Ectodermal cell (in vitro differentiated cells): ENCODE measurements at regions not wholly inside any gene's neighbourhood (a gene's known extent, or its start where the extent isn't known, plus 50 kb on each side); places are given as distances from the start of the nearest gene placed in this dataset.

Experiments
- H3K27ac ChIP-seq: 2 replicates; pipeline ENCODE4 v1.7.0; 2013; ENCODE audit warnings: mild to moderate bottlenecking, low read depth, low read length; ENCODE audit not compliant: insufficient read depth, poor library complexity, severe bottlenecking
- H3K27me3 ChIP-seq: 2 replicates; pipeline ENCODE4 v1.7.0; 2013; ENCODE audit warnings: mild to moderate bottlenecking, low read length; ENCODE audit not compliant: insufficient read depth, control insufficient read depth, poor library complexity, severe bottlenecking
- H3K36me3 ChIP-seq: one replicate; pipeline ENCODE4 v1.7.0; 2013; ENCODE audit warnings: low read length; ENCODE audit not compliant: control insufficient read depth, insufficient read depth
- H3K4me1 ChIP-seq: one replicate; pipeline ENCODE4 v1.7.0; 2013; ENCODE audit warnings: low read length; ENCODE audit not compliant: control insufficient read depth, insufficient read depth
- H3K4me3 ChIP-seq: 2 replicates; pipeline ENCODE4 v1.7.0; 2013; ENCODE audit warnings: low read depth, low read length, control low read depth; ENCODE audit not compliant: insufficient read depth
- H3K9me3 ChIP-seq: 2 replicates; pipeline ENCODE4 v1.7.0; 2013; ENCODE audit warnings: mild to moderate bottlenecking, low read length, moderate library complexity; ENCODE audit not compliant: control insufficient read depth
- WGBS, 2 experiments: methylation state at CpG; one replicate each; pipeline ENCODE4 v1.1.7; 2013; ENCODE audit warnings: missing lambda C conversion rate in 2 of 2; 5-methylcytosine and 5-hydroxymethylcytosine counted together

- Histone ChIP-seq H3K4me3 (no peak overlapping the region), H3K4me1 (peaks cover 13% of the 10 kb centered on the region), H3K9me3 (no peaks in the 10 kb centered on the region), H3K36me3 (no peaks in the 10 kb centered on the region), H3K27me3 (no peaks in the 10 kb centered on the region), H3K27ac (no peak overlapping the region)
- whole genome bisulfite sequencing, 2 experiments, result 80 to 88% methylated on average over 3 to 4 of the region's 4 CpGs
Measured at GRCh38 chr2:150609831-150610582, 122.5 kb upstream of the RND3 start.

DNA sequence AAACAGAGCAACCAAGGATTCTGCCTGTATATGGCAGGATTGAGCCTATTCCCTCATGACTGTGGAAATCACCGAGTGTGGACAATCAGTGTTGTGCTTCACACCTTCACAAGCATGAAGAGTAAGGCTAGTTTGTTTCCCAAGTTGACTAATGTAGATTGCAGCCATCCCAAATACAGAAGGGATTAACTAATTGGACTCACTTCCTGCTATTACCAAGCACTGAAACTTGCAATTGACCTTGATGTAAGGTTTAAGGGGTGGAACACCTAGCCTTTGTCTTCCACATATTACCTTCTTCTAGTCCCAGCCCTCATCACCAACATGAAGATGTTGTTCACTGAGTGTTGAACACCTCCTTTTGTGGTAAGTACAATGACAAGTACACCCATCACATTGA lies 120.9 kb upstream of the RND3 start:
- no peaks in the 10 kb centered on the region for H3K27me3 ChIP-seq
- H3K27ac ChIP-seq, result no peak overlapping the region
- peaks cover 13% of the 10 kb centered on the region for H3K4me1 ChIP-seq
- no peak overlapping the region for H3K4me3 ChIP-seq
- H3K36me3 ChIP-seq, result no peaks in the 10 kb centered on the region
- 85 to 100% methylated on average over 1 of the region's 1 CpG for WGBS, 2 experiments
- no peaks in the 10 kb centered on the region for H3K9me3 ChIP-seq

DNA sequence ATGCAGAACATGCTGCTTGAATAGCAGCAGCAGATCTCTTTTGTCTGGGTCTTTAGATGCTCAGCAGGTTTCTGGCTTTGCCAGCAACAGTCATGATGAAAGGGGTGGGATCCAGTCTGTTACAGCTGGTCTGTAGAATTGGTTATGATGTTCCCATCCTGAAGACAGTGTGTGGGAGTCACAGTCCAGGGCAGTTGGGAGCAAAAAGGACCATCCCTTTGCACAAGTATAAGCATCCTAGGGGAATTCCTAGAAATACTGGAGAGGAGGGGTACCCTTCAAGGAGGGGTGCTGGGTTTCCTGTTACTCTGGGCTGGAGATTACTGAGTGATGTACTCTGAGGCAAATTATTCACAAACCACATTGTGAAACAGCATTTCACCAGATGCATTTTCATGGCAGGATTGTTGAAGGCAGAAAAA lies 119.9 kb upstream of the RND3 start:
- Histone ChIP-seq H3K27me3 (no peaks in the 10 kb centered on the region), H3K4me1 (peaks cover 13% of the 10 kb centered on the region), H3K27ac (no peak overlapping the region), H3K36me3 (no peaks in the 10 kb centered on the region), H3K4me3 (no peak overlapping the region), H3K9me3 (no peaks in the 10 kb centered on the region)

DNA sequence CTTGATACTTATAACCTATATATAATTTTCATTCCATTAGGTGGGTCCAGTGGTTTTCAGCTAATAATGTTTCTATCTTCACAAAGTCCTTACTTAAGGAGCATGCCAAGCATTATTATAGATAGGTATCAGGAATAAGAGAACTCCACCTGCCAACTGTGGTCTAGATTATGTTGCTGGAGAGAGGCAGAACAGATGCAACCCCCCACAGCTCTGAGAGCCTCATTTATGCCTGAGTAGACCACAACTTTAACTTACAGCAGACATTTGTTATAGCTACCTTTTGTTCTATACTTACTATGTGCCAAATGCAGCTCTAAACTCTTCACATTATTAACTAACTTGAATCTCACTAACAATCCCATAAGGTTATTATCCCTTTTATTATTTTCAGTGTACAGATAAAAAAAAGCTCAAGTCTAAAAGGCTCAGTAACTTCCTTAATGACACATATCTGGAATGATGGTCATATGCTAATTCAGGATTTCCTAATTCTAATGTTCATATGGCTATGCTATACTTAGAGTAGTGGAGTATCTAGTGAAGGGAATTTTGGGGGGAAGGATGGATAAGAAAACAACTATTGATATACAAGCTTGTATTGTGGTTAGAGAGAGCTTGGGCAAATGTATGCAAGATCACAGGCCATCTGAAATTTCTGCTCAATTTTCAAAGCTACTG lies 119.1 kb upstream of the RND3 start:
- Histone ChIP-seq H3K27me3 (no peaks in the 10 kb centered on the region), H3K4me3 (no peak overlapping the region), H3K4me1 (peaks cover 13% of the 10 kb centered on the region), H3K36me3 (no peaks in the 10 kb centered on the region), H3K27ac (no peak overlapping the region), H3K9me3 (no peaks in the 10 kb centered on the region)

DNA sequence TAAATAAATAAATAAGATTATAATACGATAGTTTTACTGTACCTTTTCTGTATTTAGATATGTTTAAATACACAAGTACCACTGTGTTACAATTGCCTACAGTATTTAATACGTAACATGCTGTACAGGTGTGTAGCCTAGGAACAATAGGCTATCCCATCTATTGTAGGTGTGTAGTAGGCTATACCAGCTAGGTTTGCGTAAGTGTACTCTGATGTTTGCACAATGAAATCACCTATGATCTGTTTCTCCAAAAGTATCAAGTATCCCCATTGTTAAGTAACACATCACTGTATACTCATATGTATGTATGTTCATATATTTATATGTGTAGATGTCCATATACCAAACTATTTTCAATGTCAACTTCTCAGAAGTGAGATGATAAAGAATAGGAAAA lies 118.2 kb upstream of the RND3 start:
- Histone ChIP-seq H3K9me3 (no peaks in the 10 kb centered on the region), H3K27ac (no peak overlapping the region), H3K4me3 (no peak overlapping the region), H3K36me3 (no peaks in the 10 kb centered on the region), H3K4me1 (peaks cover 13% of the 10 kb centered on the region), H3K27me3 (no peaks in the 10 kb centered on the region)
- WGBS, 2 experiments, result 90 to 100% methylated on average over 2 of the region's 3 CpGs

GRCh38 chr2:150601280-150602038 lies 114.0 kb upstream of the RND3 start:
- WGBS, 2 experiments, result 92 to 97% methylated on average over 6 of the region's 6 CpGs
- H3K27me3 ChIP-seq, result no peaks in the 10 kb centered on the region
- no peak overlapping the region for H3K4me3 ChIP-seq
- H3K4me1 ChIP-seq, result peaks cover 3% of the 10 kb centered on the region
- H3K36me3 ChIP-seq, result no peaks in the 10 kb centered on the region
- no peak overlapping the region for H3K27ac ChIP-seq
- H3K9me3 ChIP-seq, result no peaks in the 10 kb centered on the region

DNA sequence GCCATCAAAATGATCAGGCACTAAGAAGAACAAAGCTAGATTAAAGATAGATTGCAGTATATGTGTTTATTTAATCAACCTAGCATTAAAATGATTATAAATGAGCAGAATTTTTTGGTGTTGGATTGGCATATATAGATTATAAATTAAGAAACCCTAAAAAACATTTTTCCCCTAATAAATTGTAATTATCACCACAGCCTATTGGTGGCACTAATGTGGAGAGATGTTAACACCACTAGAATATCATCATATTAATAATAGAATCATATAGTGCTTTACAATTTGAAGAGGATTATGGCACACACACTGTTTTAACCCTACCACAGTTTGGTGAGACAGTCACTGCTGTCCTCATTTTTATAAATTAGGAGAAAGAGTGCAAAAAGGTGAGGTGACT lies 112.4 kb upstream of the RND3 start:
- Histone ChIP-seq H3K27me3 (no peaks in the 10 kb centered on the region), H3K36me3 (no peaks in the 10 kb centered on the region), H3K4me3 (no peak overlapping the region), H3K27ac (no peak overlapping the region), H3K9me3 (no peaks in the 10 kb centered on the region), H3K4me1 (no peaks in the 10 kb centered on the region)

GRCh38 chr2:150598383-150598782 lies 110.9 kb upstream of the RND3 start:
- no peaks in the 10 kb centered on the region for H3K9me3 ChIP-seq
- no peaks in the 10 kb centered on the region for H3K27me3 ChIP-seq
- no peaks in the 10 kb centered on the region for H3K36me3 ChIP-seq
- no peak overlapping the region for H3K27ac ChIP-seq
- no peak overlapping the region for H3K4me3 ChIP-seq
- 71 to 74% methylated on average over 2 of the region's 2 CpGs for WGBS, 2 experiments
- H3K4me1 ChIP-seq, result no peaks in the 10 kb centered on the region

DNA sequence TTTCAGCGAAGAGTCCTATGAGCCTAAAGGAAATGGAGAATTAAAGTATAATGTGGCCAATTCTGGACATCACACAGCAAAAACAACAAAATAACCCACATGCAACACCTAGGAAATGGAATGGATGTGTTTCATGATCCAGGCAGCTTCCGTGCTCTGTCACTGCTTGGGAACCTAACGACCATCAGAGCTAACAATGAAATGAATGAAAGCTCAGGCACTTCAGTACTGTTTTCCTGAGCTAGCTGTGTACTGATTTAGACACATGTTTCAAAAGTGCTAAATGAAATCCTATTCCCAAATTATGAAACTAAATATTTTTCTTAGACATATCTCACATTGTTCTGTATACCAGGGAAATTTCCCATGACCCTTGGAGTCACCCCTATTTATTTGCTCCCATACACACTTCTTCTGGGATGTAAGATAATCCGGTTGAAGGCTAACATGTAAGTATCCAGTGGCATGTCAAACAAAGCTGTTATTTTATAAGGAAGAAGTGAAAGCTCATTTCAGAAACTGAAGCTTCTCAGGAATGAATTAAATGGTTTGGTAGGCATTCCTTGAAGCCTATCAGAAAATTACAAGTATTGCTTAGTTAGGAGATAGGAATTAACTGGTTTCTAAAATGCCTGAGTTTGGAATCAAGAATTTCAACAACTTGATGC lies 108.5 kb upstream of the RND3 start:
- Histone ChIP-seq H3K4me3 (no peak overlapping the region), H3K36me3 (no peaks in the 10 kb centered on the region), H3K9me3 (no peaks in the 10 kb centered on the region), H3K27me3 (no peaks in the 10 kb centered on the region), H3K27ac (no peak overlapping the region), H3K4me1 (no peaks in the 10 kb centered on the region)
- 83 to 90% methylated on average over 3 to 4 of the region's 4 CpGs for WGBS, 2 experiments

- no peak overlapping the region for H3K27ac ChIP-seq
- 95 to 96% methylated on average over 5 of the region's 5 CpGs for WGBS, 2 experiments
Measured at GRCh38 chr2:150594299-150594698, 106.8 kb upstream of the RND3 start.

More at GRCh38 chr2:150594299-150594698, 106.8 kb upstream of the RND3 start:
- H3K27me3 ChIP-seq, result no peaks in the 10 kb centered on the region
- no peaks in the 10 kb centered on the region for H3K4me1 ChIP-seq
- H3K9me3 ChIP-seq, result no peaks in the 10 kb centered on the region
- H3K4me3 ChIP-seq, result no peak overlapping the region
- H3K36me3 ChIP-seq, result no peaks in the 10 kb centered on the region
